GM21576 (cell line): ENCODE measurements at regions not wholly inside any gene's neighbourhood (a gene's known extent, or its start where the extent isn't known, plus 50 kb on each side); places are given as distances from the start of the nearest gene placed in this dataset.

ENCODE experiments used
- ATAC-seq: cut with Tn5 transposase; IDR thresholded peaks from one replicate; pipeline ENCODE4 v1.9.1; 2021; ENCODE audit warnings: mild to moderate bottlenecking, moderate library complexity; ENCODE audit not compliant: unreplicated experiment

GRCh38 chr7:41027428-41028115 lies 675.3 kb downstream of the INHBA start:
- no peak for ATAC-seq

GRCh38 chr7:41024126-41024525 lies 678.8 kb downstream of the INHBA start:
- ATAC-seq = no peak

DNA sequence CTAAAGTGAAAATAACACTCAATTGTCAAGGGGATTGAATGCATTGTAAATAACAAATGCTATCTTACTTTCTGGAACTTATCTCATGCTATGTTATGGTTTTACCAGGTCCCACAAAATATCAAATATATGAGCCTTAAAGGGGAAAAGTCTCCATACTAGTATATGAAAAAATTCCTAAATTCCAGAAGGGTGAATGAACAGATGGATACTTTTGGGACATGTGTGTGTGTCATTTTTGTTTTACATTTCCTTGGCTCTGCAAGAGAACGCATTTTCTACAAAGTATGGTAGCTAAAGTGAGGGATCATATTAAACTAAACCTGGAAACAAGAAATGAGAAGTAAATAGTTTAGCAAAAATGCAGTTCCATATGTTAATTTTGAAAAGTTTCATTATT lies 682.8 kb downstream of the INHBA start:
- no peak for ATAC-seq

DNA sequence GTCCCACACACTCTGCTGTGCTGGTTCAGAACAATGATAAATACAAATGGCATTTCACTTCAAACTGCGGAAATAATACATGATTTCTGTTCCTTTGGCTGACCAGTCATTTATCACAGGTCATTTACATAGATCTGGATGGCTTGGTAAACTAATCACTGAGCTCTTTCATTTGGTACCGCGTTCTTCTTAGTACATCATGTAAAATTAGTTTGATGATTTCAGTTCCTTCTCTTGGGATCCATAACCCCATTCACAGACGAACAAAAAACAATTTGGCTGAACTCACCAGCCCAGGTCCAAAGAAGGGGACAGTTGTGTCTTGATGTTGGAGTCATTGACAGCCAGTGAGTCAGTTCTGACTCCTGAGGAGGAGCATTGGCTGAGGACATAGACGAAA lies 689.8 kb downstream of the INHBA start:
- no peak for ATAC-seq

DNA sequence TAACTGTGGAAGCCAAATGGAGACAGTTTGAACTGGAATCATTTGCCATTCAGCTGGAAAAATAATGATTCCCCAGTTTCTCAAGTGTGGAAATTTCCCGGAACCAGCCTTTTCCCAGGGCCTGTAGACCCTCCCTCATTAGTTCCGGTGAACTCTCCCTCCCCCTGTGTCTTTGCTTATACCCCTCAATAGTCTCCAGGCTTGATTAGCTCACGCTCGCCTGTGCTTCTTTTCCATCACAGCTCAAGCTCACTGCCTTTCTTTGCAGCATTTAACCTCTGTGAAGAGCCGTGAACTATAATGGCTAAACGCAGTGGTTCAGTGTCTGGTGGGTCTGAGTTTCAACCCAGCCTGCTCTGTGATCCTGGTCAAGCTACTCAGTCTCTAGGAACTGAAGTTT lies 690.8 kb downstream of the INHBA start:
- ATAC-seq = no peak

- no peak for ATAC-seq
These were observed 691.9 kb downstream of the INHBA start for GRCh38 chr7:41010967-41011366.

DNA sequence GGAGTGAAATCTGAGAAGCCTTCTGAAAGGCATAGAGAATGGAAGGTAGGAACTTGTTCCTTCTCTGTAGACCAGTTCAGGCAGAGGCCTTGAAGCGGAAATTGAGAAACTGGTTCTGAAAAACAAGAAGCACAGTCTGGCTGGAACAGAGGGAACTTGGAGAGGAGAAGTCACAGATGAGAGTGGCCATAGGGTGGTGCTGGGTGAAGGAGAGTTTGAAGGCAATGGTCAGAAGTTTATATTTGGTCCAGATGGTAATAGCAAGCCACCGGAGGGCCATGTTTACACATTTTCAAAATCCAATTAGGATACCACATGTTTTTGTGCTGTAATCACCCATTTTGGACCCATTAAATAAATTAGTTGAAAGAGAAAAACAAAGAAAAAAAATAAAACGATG lies 692.5 kb downstream of the INHBA start:
- no peak for ATAC-seq

- ATAC-seq = no peak
These were observed 695.1 kb downstream of the INHBA start for GRCh38 chr7:41007811-41008210.

- no peak for ATAC-seq
These were observed 695.5 kb downstream of the INHBA start for GRCh38 chr7:41007351-41007751.

- no peak for ATAC-seq
These were observed 696.4 kb downstream of the INHBA start for GRCh38 chr7:41006306-41006995.

GRCh38 chr7:41005374-41005901 lies 697.5 kb downstream of the INHBA start:
- ATAC-seq = no peak

DNA sequence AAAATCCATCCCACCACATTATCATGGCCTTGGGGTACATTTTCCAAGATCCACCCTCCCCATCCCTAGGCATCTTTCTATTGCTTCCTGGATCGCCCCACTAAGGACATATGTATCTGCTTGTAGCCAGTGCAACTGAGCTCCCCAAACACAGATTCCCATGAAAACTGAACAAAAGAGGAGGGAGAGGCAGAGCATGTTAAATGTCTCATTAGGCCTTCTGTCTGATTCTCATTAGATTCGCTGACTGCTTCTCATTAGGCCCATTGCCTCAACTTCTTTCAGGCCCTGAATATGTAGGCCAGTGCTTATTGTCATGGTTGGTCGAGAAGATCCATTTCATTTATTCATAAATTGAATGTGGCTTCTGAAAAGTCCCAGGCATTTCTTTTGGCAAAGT lies 698.9 kb downstream of the INHBA start:
- ATAC-seq = no peak

DNA sequence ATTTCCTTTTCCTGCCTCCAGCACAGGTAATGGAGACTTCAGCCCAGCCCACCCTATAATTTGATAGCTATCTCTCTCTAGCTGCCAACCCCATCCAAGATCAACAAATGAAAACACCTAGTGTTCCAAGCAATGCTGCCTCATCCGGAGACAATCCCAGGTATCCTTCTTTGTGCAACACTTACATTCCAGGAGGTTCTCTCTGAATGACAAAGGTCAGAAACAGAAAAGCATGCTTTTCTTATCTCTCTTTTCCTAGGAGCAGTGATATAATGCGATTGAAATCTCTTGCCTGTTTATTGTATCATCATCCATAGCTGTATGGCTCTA lies 699.3 kb downstream of the INHBA start:
- ATAC-seq = no peak

GRCh38 chr7:41002741-41003610 lies 699.9 kb downstream of the INHBA start:
- no peak for ATAC-seq

GRCh38 chr7:41000042-41000441 lies 702.8 kb downstream of the INHBA start:
- ATAC-seq = no peak

DNA sequence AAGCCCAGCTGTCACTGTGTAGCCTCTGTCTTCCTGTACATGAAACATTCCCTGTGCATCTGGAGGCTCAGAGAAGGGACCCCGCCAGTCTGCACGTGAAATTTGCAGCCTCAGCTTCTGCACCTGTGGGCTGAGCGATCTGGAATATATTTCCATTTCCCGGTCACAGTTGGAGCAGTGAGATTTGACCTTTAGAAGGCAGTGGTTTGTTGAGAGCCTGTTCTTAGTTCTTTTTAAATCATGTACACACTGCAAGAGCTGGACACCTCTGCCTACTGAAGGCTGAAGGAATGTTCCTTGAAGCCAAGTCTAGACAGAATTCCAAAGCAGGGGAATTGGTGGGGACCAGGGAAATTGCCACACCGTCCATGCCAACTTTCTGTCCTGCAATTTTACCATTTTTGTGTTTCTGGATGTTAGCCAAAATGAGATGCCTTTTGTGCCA lies 706.6 kb downstream of the INHBA start:
- no peak for ATAC-seq

GRCh38 chr7:40990841-40991240 lies 712.0 kb downstream of the INHBA start:
- ATAC-seq = no peak

GRCh38 chr7:40987571-40987970 lies 715.3 kb downstream of the INHBA start:
- no peak for ATAC-seq

GRCh38 chr7:40986351-40986873 lies 716.5 kb downstream of the INHBA start:
- ATAC-seq = no peak

DNA sequence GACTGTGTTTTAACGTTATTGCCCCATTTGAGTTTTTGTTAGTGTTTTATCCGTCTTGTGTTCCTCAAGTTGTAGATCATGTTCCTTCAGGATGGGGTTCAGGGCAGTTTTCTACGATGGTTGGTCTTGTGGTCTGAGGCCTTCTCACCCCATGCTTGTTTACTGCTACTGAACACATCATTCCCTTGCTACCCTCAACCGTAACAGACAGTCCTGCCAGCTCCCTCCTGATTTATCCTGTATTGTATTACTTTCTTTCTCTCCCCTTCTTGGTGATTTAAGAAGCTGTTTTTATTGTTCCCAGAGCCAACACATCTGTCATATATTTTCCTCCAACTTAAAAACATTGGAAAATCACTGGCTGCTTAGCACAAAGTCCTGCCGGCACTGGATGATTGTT lies 719.8 kb downstream of the INHBA start:
- no peak for ATAC-seq

DNA sequence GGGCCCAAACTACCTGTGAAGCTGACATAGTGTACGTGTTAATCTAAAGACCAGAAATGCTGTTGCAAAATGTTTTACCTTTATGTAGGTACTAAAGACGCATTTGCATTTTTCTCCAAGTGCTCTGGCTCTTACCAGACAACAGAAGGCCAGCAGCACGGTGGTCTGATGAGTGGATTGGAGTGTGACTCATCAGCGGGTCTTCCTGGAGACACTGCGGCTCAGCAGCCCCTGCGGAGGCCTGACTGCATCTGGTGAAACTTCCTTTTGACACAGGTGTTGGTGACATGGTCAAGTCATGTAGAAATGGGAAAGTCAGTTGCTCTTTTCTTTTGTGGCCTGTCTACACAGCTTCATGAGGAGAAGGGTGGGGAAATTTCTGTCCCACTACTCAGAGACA lies 723.6 kb downstream of the INHBA start:
- ATAC-seq = no peak
